GM21717 (cell line): ENCODE measurements at regions not wholly inside any gene's neighbourhood (a gene's known extent, or its start where the extent isn't known, plus 50 kb on each side); places are given as distances from the start of the nearest gene placed in this dataset.
"Not testable (repeated sequence)": the region's sequence is repeated elsewhere in the genome, so short reads cannot be mapped to it uniquely, and the experiment has no call there.

ENCODE experiments used
- ATAC-seq: cut with Tn5 transposase; IDR thresholded peaks from one replicate; pipeline ENCODE4 v1.9.1; 2021; ENCODE audit warnings: mild to moderate bottlenecking, moderate library complexity; ENCODE audit not compliant: unreplicated experiment

- no peak for ATAC-seq
These were observed 160.1 kb downstream of the TBX15 start for GRCh38 chr1:118828038-118828437.

DNA sequence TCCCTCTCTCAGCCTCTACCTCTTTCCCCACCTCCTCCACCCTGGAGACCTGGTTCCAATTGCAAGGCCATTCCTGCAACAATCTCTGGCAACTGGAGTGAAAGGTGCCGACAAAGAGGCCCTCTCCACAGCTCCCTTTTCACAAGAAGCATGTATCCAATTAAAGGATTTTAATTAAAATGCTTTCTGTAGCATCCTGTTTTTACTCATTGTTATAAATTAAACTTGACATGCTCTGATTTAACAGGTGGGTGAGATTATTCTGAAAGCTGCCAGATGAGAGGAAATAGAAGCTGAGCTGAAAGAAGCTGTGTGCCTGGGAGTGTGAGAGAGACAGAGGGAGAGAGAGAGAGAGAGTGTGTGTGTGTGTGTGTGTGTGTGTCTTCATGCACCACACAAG, 160.5 kb downstream of the TBX15 start:
- ATAC-seq, result no peak

- no peak for ATAC-seq
These were observed 160.9 kb downstream of the TBX15 start for GRCh38 chr1:118827207-118827606.

DNA sequence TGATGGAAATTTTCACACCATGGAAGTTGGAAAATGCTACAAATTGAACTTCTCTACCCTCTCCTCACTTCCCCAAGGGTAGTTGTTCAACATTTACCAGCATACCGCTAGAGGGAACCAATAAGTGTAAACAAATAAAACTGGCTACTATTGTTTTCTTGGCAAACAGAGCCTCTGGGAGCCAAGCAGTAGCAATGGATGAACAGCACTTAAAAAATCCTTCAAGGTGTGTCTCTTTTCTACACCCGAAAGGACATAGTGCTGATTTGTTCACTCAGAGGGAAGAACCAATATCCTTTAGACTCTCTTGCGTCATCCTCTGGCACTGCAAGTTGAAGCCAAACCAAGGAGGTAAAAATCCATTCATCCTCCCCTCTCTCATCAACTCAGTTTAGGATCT, 161.5 kb downstream of the TBX15 start:
- no peak for ATAC-seq

- no peak for ATAC-seq
These were observed 162.5 kb downstream of the TBX15 start for GRCh38 chr1:118825619-118826018.

DNA sequence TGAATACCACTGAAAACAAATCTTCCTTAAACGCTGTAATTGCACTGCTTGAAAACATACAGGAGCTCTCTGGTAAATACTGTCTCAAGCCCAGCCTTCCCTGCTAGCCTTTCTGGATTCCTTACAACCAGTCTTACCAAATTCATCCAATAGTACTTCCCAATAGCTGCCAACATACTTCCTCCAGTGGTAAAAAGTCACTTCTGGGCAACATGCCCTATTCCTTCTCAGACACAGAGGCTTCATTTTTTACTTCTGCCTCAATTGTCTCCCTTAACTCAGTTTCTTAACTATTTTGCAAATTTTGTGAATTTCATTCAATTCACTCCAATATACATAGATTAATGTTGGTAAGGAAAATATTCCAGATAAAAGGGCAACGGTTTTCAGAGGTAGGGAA, 166.3 kb downstream of the TBX15 start:
- ATAC-seq, result no peak

DNA sequence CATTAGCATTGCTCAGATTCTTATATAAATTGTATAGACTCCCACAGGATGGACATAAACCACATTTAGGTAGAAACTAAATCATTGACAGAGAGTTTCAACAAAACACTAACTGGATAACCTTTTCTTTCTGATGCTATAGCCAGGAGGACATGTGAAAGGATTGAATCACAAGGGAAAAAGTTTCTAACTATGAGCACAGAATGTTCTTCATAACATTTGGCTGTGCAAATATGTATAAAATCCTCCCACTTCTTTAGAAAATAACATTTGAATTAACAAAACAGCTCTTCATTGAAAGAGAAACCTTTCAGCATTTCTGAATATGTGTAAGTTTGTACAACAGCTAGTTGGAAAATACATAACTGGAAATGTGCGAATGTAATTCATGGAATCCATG, 167.3 kb downstream of the TBX15 start:
- no peak for ATAC-seq

- no peak for ATAC-seq
These were observed 172.2 kb downstream of the TBX15 start for GRCh38 chr1:118815909-118816308.

GRCh38 chr1:118812555-118812954, 175.6 kb downstream of the TBX15 start:
- no peak for ATAC-seq

DNA sequence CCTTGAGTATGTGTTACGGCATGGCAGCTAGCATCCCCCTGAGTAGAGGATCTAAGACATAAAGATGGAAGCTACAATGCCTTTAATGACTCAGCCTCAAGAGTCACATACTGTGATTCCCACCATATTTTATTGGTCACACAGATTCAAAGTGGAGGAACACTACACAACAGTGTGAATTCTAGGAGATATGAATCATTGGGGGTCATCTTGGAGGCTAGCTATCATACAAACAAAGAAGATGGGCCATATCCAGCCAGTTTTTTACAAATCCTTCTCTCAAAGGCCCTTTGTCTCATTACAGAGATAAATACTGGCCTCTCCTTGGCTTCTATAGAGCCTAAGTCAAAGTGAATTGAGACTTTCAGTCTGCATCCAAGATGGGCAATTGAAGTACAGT, 177.0 kb downstream of the TBX15 start:
- no peak for ATAC-seq

DNA sequence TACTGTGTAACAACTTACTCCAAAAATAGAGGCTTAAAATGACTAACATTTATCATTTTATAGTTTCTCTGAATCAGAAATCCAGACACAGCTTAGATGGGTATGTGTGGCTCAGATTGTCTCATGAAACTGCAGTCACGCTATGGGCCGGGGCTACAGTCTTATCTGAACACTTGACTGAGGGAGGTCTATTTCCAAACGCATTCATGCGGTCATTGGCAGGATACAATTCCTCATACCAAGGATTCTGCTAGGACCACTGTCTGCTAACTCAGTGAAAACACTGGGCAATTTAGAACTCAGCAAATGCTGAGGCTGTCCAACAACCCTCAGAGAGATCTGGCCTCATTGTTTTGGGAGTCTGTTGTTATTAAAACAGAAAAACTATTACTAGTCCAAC, 178.6 kb downstream of the TBX15 start:
- ATAC-seq, result no peak

DNA sequence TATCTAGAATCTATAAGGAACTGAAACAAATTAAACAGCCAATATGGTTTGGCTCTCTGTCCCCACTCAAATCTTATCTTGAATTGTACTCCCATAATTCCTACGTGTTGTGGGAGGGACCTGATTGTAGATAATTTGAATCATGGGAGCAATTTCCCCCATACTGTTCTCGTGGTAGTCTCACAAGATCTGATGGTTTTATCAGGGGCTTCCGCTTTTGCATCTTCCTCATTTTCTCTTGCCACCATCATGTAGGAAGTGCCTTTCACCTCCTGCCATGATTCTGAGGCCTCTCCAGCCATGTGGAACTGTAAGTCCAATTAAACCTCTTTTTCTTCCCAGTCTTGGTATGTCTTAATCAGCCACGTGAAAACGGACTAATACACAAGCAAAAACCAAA, 185.0 kb downstream of the TBX15 start:
- ATAC-seq, result not testable (repeated sequence)

- ATAC-seq, result no peak
These were observed 196.9 kb downstream of the TBX15 start for GRCh38 chr1:118791094-118791691.

- no peak for ATAC-seq
These were observed 199.7 kb downstream of the TBX15 start for GRCh38 chr1:118788463-118788862.

DNA sequence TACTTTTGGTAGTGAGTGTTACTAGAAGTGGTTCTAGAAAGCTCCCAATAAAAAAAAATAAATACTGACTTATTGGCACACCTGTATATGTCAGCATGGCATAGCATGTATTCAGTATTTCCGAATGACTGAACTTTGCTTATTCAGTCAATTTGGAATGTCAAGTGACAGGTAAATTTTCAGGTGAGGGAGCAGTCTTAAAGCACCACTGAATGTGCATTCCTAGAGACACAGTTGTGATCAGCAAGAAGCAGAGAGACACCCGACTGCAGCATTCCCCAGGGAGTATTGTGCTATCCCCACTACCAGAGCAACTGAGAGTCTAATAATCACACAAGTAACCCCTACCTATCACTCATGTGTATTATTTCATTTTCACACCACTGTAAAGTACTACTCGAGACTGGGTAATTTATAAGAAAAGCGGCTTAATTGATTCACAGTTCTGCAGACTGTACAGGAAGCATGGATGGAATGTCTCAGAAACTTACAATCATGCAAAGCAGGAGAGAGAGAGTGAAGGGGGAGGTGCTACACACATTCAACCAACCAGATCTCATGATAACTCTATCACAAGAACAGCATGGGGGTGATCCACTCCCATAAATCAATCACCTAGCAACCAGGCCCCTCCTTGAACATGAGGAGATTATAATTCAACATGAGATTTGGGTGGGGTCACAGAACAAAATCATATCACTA, 201.5 kb downstream of the TBX15 start:
- ATAC-seq, result no peak

DNA sequence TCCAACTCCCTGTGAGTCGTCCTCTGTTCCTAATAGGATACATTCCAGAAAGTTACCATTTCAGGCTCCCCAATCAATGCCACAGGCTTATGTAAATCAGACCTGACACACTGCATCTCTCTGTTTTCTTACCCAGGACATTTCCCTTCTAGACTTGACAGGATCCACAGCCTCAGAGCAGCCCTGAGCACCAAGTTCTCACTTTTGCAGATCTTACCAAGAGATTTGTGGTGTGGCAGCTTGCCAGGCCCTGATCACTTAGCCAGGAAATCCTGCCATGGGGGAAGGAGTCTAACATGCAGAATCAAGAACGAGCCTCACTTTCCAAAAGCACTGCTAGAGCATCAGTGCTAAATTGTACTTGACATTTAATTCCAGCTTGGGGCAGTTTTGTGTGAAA, 202.9 kb downstream of the TBX15 start:
- no peak for ATAC-seq

DNA sequence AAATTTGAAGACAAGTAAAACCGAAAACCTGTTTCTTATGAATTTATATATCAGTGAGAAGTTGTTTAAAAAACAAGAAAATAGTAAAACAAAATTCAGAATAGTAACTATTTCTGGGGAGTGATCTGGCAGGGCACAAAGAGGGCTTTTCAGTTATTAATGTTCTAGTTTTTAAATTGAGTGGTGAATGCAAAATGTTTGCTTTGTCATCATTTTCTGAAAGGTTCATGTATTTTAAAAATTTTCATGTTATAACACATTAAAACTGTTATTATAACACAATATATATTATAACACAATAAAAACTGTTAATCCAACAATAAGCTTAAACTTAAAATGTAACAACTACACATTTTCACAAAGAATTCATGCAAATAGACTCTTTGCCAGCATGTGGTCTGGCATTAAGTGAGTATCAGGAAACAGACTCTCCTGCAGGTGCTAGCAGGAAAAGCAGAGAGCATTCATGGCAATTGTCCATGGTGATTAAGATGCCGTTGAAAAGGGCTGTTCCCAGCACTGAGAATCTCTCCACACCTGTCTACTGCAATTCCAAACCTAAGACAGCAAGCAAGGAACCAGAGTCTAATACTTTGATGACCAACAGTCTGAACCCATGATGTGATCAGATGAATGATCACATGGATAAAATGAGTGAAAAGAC, 204.9 kb downstream of the TBX15 start:
- ATAC-seq, result no peak

DNA sequence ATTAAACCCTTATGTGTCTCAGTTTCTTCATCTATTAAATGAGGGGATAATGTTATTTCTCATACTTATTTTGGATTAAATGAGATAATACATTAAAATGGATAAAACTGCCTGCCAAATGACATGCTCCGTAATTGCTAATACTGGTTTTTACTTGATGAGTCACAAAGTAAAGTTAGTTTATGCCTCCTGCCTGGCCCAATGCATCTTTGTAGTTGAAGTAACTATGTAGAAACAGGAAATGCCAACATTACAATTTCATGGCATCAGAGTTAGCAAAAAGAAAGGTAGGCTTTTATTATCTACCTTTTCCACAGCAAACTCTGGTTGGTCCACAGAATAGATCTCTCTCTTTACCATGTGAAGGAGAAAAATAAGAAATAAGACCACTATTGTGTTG, 214.5 kb downstream of the TBX15 start:
- ATAC-seq, result no peak

DNA sequence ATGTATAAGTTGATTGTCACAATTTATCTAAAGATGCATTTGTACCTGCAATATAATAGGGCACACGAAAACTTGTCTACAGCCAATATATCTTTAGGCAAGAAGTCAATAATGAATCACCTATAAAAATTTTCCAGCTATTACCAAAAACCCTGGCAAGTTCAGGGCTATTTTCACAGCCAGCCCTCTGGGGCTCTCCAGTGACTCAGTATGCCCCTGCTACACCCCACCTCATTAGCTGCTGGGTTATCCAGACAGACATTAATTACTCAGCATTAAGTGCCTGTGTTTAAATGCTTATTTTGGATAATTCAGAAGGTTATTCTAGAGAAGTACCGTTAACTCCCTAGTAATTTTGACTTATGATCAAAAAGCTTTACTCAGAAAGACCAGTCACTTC, 220.2 kb downstream of the TBX15 start:
- ATAC-seq, result no peak

DNA sequence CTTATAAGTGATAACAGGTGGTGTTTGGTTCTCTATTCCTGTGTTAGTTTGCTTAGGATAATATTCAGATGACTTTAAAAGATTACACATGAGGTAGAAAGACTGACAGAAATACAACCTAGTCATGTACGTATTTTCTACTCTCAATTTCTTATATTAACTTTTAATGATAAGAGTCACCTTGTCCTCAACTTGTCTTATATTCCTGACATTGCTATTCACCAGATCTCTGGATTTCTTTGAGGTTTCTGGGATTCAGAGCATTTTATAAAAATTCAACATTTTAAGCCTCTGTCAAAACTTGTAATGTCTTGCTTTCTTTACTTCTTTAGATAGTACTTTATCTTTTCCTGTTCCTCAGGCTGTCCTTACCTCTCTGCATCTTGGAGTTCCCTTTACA, 234.2 kb downstream of the TBX15 start:
- ATAC-seq, result no peak

- no peak for ATAC-seq
These were observed 237.0 kb downstream of the TBX15 start for GRCh38 chr1:118751166-118751565.

- ATAC-seq, result no peak
These were observed 243.7 kb downstream of the TBX15 start for GRCh38 chr1:118744420-118744819.
